Ovary (tissue), 3 donors: ENCODE measurements at regions not wholly inside any gene's neighbourhood (a gene's known extent, or its start where the extent isn't known, plus 50 kb on each side); places are given as distances from the start of the nearest gene placed in this dataset.
"Not testable (repeated sequence)": the region's sequence is repeated elsewhere in the genome, so short reads cannot be mapped to it uniquely, and the experiment has no call there.

Experiments used
- CTCF ChIP-seq, 3 donors: fragments of 450-650 bp in 2 of 3; fragments of 200-600 bp in 1 of 3; IDR thresholded peaks; one replicate each; pipeline versions ENCODE4 v1.5.1 to v1.8.0; 2016 to 2022; ENCODE audit warnings: antibody characterized with exemption in 3 of 3, mild to moderate bottlenecking in 1 of 3
- EP300 ChIP-seq: sonication (generic); formaldehyde crosslinking; IDR thresholded peaks from one replicate; pipeline ENCODE4 v1.6.1; 2017; ENCODE audit warnings: antibody characterized with exemption
- POLR2A ChIP-seq: fragments of 450-650 bp; IDR thresholded peaks from one replicate; pipeline ENCODE4 v1.6.1; 2017; ENCODE audit warnings: antibody characterized with exemption, mild to moderate bottlenecking, moderate library complexity
- donor health status: DM: no; HTN: no; CAD: no.

- TF ChIP-seq EP300; POLR2A; CTCF (IDR thresholded peaks at IDR 0.05): not testable (repeated sequence)
These were observed 105.7 kb downstream of the SPDYE17 start for GRCh38 chr7:76926416-76926815.
